ENCODE measurements at regions not wholly inside any gene's neighbourhood (a gene's known extent, or its start where the extent isn't known, plus 50 kb on each side); places are given as distances from the start of the nearest gene placed in this dataset.

DNA sequence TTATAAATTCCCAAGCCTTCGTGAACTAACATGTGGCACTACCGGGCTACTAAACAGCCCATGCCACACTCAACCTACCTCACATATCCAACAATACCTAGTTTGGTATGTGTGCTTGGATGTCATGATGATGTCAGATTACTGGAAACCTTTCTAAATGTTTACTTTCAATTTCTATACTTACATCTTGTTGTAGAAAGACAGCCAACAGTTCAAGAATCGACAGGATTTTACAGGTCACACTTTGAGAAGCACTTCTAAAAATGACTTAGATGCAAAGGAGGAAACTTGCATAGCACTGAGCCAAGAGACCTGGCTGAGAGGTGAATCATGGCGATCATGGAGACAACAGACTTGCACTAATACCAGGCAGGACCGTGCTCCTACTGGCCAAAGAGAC, 209.9 kb downstream of the COL4A1 start:
- no peak for DNase-seq

DNA sequence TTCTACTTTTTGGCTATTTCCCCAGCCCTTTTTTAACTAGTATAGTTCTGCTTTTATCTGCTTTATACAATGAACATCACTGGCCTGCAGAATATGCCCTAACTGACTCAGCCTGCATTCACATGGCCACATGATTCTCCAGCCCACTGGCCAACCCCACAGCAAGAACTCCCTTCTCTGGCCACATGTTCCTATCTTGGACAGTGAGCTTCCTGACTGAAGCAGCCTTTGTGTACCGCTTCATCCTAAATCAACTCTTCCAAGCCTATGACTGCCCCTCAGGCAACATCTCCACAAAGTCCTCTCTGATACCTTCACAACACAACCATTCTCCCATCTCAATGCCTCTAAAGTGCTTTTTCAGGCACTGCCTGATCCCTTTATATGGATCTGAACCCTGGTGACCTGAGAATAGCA, 214.1 kb downstream of the COL4A1 start:
- DNase-seq = no peak

DNA sequence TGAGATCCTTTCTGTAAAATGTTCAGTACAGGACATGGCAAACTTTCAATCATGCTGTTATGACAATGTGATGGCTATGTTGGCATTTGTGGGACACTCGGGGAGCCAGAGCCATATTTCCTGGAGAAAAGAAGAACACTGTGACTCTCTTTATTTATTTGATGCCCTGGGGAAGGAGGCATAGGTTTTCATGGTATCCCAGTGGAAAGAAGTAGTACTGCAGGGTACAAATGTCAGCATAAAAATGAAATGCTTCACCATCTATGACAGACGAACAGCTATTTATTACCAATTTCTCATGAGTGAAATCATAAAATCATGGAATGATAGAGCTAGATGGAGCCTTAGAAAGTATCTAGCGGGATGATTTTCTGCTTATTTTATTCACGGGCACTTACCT, 217.1 kb downstream of the COL4A1 start:
- no peak for DNase-seq

DNA sequence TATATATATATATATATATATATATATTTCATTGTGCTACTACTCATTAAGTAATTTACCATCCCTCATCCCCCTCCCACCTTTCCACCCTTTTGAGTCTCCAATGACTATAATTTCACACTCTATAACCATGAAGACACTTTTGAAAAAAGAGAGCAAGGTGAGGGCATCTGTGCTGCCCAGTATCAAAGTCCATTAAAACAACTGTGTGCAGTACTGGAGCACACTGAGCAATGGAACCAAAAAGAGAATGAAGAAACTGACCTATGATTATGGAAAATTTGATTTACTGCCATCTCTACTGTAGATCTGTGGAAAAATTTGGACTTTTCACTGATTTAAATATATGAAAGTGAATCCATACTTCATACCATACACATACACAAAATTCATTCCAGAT, 217.9 kb downstream of the COL4A1 start:
- no peak for DNase-seq

GRCh38 chr13:110073982-110074381, 233.0 kb downstream of the COL4A1 start:
- no peak for DNase-seq

DNA sequence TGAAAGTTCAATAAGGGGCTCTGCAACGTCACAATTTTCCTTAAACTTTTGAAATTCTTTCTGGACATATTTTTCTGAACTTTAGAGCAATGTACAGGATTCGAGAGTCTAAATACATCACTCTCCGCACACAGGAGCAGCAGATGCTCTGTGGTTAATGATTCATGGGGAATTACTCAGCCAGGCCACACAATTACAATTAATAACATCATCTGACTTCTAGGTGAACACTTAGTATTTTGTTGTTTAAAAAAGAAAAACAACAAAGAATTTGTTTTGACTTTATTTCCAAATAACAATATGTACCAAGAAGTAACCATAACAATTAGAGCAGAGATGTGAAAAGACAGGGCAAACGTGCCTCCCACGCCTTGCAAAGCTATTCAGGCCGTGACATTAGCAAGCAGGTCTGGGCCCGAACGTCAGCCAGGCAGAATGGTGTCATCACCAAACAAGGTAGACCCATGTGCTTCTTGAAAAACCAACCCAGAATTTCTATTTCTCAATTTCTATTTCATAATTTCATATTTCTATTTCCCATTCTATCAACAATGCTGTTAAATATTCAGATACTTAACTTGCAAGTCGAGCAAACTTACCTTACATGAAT, 236.3 kb downstream of the COL4A1 start:
- no peak for DNase-seq

GRCh38 chr13:110070046-110070445, 236.9 kb downstream of the COL4A1 start:
- no peak for DNase-seq

DNA sequence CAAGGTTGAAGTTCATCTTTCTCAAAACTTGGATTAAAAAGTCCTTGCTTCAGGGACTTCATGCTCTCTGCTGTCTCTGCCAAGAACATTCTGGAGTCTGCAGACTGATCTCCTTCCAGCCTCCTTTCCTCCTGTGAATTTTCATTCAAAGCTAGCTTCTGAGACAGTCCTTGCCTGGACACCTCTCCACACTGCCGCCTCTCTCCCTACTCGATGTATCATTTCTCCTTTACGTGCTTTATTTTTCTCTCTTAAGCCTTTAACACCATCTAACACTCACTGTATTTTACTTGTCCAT, 238.8 kb downstream of the COL4A1 start:
- no peak for DNase-seq

DNA sequence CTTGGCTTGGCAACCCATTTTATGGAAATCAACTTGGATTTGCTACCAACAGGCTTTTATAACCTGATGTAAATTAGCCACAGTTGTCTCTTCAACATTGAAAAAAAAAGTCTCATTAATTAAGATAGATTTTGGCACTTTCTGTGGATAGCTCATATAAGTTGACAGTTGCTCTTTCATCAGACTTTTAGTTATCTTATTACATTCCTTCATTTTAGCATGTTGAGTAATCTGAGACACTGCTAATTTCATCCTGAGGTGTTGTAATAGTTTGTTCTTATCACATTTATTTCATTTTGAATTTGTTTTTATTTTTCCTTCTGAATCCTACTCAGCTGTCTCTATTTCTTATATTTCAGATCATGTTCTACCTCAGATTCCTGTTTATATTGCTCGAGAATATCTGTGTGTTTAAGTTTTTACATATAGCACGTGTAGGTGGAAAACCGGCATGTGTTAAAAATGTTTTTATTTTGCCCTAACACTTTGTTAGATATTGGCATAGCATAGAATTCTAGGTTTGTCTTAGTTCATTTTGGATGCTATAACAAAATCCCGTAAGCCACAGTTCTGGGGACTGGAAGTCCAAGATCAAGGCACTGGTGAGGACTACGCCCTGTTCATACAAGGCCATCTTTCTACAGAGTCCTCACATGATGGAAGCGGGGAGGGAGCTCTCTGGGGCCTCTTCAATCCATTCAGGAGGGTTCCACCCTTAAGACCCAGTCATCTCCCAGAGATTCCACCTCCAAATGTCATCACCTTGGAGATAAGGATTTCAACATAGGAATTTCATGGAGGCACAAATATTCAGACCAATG, 239.4 kb downstream of the COL4A1 start:
- DNase-seq = no peak

GRCh38 chr13:110065780-110066179, 241.2 kb downstream of the COL4A1 start:
- DNase-seq = no peak

- DNase-seq = no peak
Observed at GRCh38 chr13:110063490-110064421, 243.2 kb downstream of the COL4A1 start.

GRCh38 chr13:110062777-110063442, 244.0 kb downstream of the COL4A1 start:
- DNase-seq = no peak

GRCh38 chr13:110062077-110062776, 244.7 kb downstream of the COL4A1 start:
- DNase-seq = no peak

GRCh38 chr13:110061270-110061669, 245.7 kb downstream of the COL4A1 start:
- no peak for DNase-seq

- no peak for DNase-seq
Observed at GRCh38 chr13:110057052-110057451, 249.9 kb downstream of the COL4A1 start.

- no peak for DNase-seq
Observed at GRCh38 chr13:110056640-110057039, 250.3 kb downstream of the COL4A1 start.

DNA sequence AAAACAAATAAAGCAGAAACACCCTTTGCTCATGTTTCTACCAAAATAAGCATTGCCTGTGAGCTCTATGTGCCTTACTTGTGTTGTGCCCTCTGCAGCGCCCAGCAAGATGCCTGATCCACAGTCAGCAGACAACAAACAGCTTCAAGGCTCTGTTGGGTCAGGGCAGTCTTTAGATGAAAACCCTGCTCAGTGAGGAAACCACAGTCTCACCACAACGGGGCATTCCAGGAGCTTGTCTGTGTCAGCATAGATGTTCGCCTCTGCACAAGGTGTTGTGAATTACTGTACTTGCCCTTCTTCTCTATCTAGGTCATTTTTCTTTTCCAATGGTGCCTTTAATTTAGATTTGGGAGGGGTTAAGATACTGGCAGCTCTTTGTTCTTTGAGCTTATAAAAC, 251.9 kb downstream of the COL4A1 start:
- DNase-seq = no peak

DNA sequence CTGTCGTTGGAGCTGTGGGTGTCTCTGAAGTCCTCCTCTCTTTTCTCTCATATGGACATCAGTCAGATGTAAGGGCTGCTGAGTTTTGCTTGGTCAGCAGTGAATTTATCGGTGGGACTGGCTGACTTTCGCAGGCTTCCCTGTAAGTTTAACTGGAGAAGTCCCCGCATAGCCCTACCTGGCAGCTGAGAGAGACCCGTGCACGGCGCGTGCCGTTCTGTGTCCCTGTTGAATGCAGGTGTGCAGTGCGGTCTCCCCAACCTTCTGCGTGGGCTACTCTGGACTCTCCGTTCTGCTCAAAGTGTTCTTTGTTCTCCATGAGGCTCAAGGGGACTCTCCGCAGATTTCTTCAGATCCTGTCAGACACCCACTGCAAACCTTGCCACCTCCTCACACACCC, 252.9 kb downstream of the COL4A1 start:
- no peak for DNase-seq

GRCh38 chr13:110047496-110047895, 259.5 kb downstream of the COL4A1 start:
- no peak for DNase-seq

DNA sequence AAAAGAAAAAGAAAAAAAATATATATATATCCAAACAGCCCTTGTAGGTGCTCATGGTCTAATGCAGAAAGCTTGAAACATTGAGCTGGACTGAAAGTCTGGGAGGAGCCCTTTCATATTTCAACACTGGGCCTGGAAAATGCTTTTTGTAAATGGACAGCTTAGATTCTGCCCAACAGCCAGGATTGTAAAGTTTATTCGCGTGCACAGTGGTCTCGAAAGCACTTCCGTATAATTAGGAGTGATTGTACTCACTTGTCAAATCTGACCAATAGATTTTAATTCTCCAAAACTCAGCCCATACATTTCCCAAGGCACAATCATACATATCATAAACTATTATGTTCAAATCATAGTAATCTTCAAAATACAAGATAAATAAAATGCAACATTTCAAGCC, 260.1 kb downstream of the COL4A1 start:
- no peak for DNase-seq

DNA sequence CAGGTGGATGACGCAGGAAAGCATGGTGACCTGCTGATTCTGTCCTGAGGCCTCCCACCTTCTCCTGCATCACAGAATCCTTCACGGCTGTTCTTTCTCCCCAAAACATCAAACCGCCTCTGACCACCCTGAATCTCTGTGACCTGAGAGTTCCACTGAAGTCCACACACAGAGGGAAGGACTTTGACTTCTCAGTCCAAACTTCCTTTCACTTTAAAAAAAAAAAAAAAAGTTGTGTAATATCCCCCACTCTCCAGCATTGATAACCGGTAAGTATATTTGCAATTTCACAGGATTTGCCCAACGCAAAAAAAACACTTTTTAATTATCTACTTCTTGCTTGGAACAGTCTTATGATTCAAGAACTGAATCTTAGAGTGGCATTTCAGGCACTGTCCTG, 259.5 kb upstream of the IRS2 start:
- no peak for DNase-seq

GRCh38 chr13:110045202-110045601, 258.8 kb upstream of the IRS2 start:
- no peak for DNase-seq
